CD14-positive monocyte (primary cell): ENCODE measurements at regions not wholly inside any gene's neighbourhood (a gene's known extent, or its start where the extent isn't known, plus 50 kb on each side); places are given as distances from the start of the nearest gene placed in this dataset.

Experiments used
- DNase-seq, 3 donors: peaks; one replicate each; pipeline ENCODE4 v3.0.0-alpha.2; 2011 to 2022
- H2AFZ ChIP-seq: 2 replicates; pipeline ENCODE4 v1.6.0; 2012; ENCODE audit warnings: mild to moderate bottlenecking, low read depth, low read length, inconsistent platforms; ENCODE audit not compliant: insufficient read depth, poor library complexity, severe bottlenecking
- H3K27ac ChIP-seq, 2 donors: 1 replicate in 1 of 2; 2 replicates in 1 of 2; pipeline ENCODE4 v1.5.1; 2012 to 2013; ENCODE audit warnings: low read length in 2 of 2, control low read depth in 1 of 2, inconsistent platforms in 1 of 2, low read depth in 1 of 2, mild to moderate bottlenecking in 1 of 2
- H3K27me3 ChIP-seq, 2 donors: one replicate each; pipeline versions ENCODE4 v1.6.0 to v1.6.1; 2011 to 2013; ENCODE audit warnings: low read length in 2 of 2; ENCODE audit not compliant: control insufficient read depth in 2 of 2, insufficient read depth in 2 of 2
- H3K36me3 ChIP-seq, 2 donors: replicated peaks in 1 of 2; 1 replicate in 1 of 2; 2 replicates in 1 of 2; pipeline versions ENCODE4 v1.5.1 to v1.6.1; 2012 to 2013; ENCODE audit warnings: low read length in 2 of 2, control low read depth in 1 of 2, inconsistent platforms in 1 of 2, mild to moderate bottlenecking in 1 of 2; ENCODE audit not compliant: insufficient read depth in 2 of 2, control insufficient read depth in 1 of 2
- H3K4me1 ChIP-seq, 2 donors: 1 replicate in 1 of 2; 2 replicates in 1 of 2; pipeline versions ENCODE4 v1.5.1 to v1.6.1; 2012 to 2013; ENCODE audit warnings: low read length in 2 of 2, control low read depth in 1 of 2, inconsistent platforms in 1 of 2, mild to moderate bottlenecking in 1 of 2, moderate library complexity in 1 of 2; ENCODE audit not compliant: insufficient read depth in 2 of 2, control insufficient read depth in 1 of 2
- H3K4me2 ChIP-seq: replicated peaks from 2 replicates; pipeline ENCODE3; 2012; ENCODE audit warnings: low read length, moderate library complexity, mild to moderate bottlenecking; ENCODE audit not compliant: poor library complexity, severe bottlenecking; ENCODE audit errors: extremely low read depth
- H3K4me3 ChIP-seq, 3 experiments: fragments of 200-600 bp in 1 of 3; sonication (generic) in 1 of 3; replicated peaks in 1 of 3; 1 replicate in 2 of 3; 2 replicates in 1 of 3; pipeline ENCODE4 v1.5.1; 2011 to 2013; ENCODE audit warnings: low read length in 3 of 3, mild to moderate bottlenecking in 3 of 3, control low read depth in 2 of 3, low read depth in 2 of 3, inconsistent platforms in 1 of 3, moderate library complexity in 1 of 3
- H3K79me2 ChIP-seq: 2 replicates; pipeline ENCODE4 v1.6.0; 2012; ENCODE audit warnings: mild to moderate bottlenecking, control low read depth, inconsistent platforms, low read length, moderate library complexity; ENCODE audit not compliant: insufficient read depth
- H3K9ac ChIP-seq: 2 replicates; pipeline ENCODE4 v1.6.0; 2017; ENCODE audit warnings: low read length, mild to moderate bottlenecking; ENCODE audit not compliant: insufficient read depth, poor library complexity, severe bottlenecking
- H3K9me3 ChIP-seq, 2 donors: replicated peaks in 1 of 2; 1 replicate in 1 of 2; 2 replicates in 1 of 2; pipeline versions ENCODE4 v1.5.1 to v1.6.1; 2012 to 2013; ENCODE audit warnings: low read length in 2 of 2, control low read depth in 1 of 2; ENCODE audit not compliant: control insufficient read depth in 1 of 2, insufficient read depth in 1 of 2
- H4K20me1 ChIP-seq: 2 replicates; pipeline ENCODE4 v1.6.0; 2012; ENCODE audit warnings: mild to moderate bottlenecking, low read length, control low read depth, moderate library complexity; ENCODE audit not compliant: insufficient read depth
- H3K27ac Mint-ChIP-seq, 7 donors: one replicate each; pipeline ENCODE4 v1.8.0; 2020; ENCODE audit warnings: mild to moderate bottlenecking in 7 of 7, mixed read lengths in 7 of 7, moderate library complexity in 6 of 7, inconsistent platforms in 2 of 7
- H3K27me3 Mint-ChIP-seq, 3 donors: one replicate each; pipeline ENCODE4 v1.8.0; 2021 to 2022; ENCODE audit warnings: low read depth in 3 of 3, mild to moderate bottlenecking in 3 of 3, mixed read lengths in 3 of 3, moderate library complexity in 3 of 3, inconsistent platforms in 1 of 3
- H3K36me3 Mint-ChIP-seq, 2 donors: one replicate each; pipeline ENCODE4 v1.8.0; 2020; ENCODE audit warnings: mixed read lengths in 2 of 2, inconsistent platforms in 1 of 2, mild to moderate bottlenecking in 1 of 2
- H3K4me1 Mint-ChIP-seq: one replicate; pipeline ENCODE4 v1.8.0; 2020; ENCODE audit warnings: mild to moderate bottlenecking, mixed read lengths
- H3K4me3 Mint-ChIP-seq, 2 donors: one replicate each; pipeline ENCODE4 v1.8.0; 2020; ENCODE audit warnings: mild to moderate bottlenecking in 2 of 2, mixed read lengths in 2 of 2, moderate library complexity in 1 of 2
- H3K9me3 Mint-ChIP-seq, 7 donors: one replicate each; pipeline ENCODE4 v1.8.0; 2020 to 2022; ENCODE audit warnings: mixed read lengths in 7 of 7, mild to moderate bottlenecking in 6 of 7, moderate library complexity in 6 of 7, inconsistent platforms in 2 of 7
- WGBS: methylation state at CpG from one replicate; pipeline ENCODE4 v1.1.5; 2013; ENCODE audit warnings: missing lambda C conversion rate; ENCODE audit not compliant: insufficient coverage; 5-methylcytosine and 5-hydroxymethylcytosine counted together
- intact Hi-C, 2 donors: fragments of 100-400 bp; cut with micrococcal nuclease; formaldehyde crosslinking; loops; one replicate each; pipeline versions ENCODE4 v1.15.0 to v1.15.1; 2023
- TF ChIP-seq, protein P1 (sequence below): fragments of 200-600 bp; IDR thresholded peaks from one replicate; pipeline ENCODE4 v1.8.0; 2022; ENCODE audit warnings: antibody characterized with exemption, mild to moderate bottlenecking

DNA sequence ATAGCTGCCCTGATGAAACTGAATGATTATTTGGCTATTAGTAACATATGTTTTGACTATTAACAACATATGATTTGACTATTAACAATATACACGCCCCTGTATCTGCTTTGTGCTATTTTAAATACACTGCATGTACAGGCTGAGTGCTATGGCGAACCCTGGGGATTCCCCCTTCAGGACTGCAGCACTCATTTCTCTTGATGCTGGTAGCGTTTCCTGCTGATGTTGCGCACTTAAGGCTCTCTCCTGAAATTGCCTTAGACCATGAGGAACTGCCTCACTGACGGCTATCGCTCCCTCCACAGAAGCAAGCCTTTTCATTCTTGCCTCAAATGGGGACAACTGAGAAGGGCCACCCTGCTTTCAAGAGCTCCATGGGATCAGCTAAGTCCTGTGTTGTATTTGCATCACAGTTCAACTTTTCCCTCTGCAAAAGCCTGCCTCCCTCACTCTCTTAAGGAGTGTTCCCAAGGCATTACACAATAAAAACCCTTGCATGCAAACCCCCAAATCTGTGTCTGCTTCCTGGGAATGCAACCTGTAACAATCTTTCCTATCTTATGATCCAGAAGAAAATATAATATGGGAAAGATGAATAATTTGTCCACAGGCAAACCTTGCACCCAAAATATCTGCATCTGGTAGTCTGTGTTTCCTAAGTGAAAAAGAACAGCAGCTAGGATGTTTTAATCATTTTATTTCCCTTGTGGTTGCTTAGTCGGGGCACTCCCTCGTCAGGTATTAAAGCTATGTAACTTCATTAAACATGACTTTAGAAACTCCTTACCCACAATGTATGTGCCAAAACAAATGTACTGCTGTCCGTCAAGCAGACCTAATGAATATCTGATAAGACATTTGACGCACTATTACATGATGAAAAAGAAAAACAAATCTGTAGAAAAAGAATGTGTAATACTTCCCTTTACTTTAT is 456.4 kb downstream of the COL12A1 start:
- no peak overlapping the region for H3K9ac ChIP-seq
- no peak overlapping the region for H2AFZ ChIP-seq
- DNase-seq = no peak
- intact Hi-C loops = no loop called here
- Mint-ChIP-seq H3K27me3 (peaks cover 0 to 2% (median 2%) of the 10 kb centered on the region in 3 donors), H3K27ac (no peak overlapping the region), H3K9me3 (no peaks in the 10 kb centered on the region), H3K4me1 (no peaks in the 10 kb centered on the region), H3K36me3 (no peaks in the 10 kb centered on the region), H3K4me3 (no peak overlapping the region)
- H3K79me2 ChIP-seq = no peaks in the 10 kb centered on the region
- no peaks in the 10 kb centered on the region for H3K9me3 ChIP-seq
- TF ChIP-seq, protein P1, sequence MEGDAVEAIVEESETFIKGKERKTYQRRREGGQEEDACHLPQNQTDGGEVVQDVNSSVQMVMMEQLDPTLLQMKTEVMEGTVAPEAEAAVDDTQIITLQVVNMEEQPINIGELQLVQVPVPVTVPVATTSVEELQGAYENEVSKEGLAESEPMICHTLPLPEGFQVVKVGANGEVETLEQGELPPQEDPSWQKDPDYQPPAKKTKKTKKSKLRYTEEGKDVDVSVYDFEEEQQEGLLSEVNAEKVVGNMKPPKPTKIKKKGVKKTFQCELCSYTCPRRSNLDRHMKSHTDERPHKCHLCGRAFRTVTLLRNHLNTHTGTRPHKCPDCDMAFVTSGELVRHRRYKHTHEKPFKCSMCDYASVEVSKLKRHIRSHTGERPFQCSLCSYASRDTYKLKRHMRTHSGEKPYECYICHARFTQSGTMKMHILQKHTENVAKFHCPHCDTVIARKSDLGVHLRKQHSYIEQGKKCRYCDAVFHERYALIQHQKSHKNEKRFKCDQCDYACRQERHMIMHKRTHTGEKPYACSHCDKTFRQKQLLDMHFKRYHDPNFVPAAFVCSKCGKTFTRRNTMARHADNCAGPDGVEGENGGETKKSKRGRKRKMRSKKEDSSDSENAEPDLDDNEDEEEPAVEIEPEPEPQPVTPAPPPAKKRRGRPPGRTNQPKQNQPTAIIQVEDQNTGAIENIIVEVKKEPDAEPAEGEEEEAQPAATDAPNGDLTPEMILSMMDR = no peak
- H3K27ac ChIP-seq = no peak overlapping the region
- H3K4me1 ChIP-seq = no peaks in the 10 kb centered on the region
- H3K4me3 ChIP-seq = no peak overlapping the region
- H3K27me3 ChIP-seq = no peaks in the 10 kb centered on the region
- 21% methylated on average over 5 of the region's 10 CpGs for WGBS
- H3K4me2 ChIP-seq = no peak overlapping the region
- H4K20me1 ChIP-seq = no peaks in the 10 kb centered on the region
- H3K36me3 ChIP-seq = no peaks in the 10 kb centered on the region

GRCh38 chr6:74745670-74746069 is 460.2 kb downstream of the COL12A1 start:
- Mint-ChIP-seq H3K27me3 (peaks cover 0 to 2% (median 0%) of the 10 kb centered on the region in 3 donors), H3K4me3 (no peak overlapping the region), H3K36me3 (no peaks in the 10 kb centered on the region), H3K27ac (no peak overlapping the region), H3K9me3 (no peaks in the 10 kb centered on the region), H3K4me1 (no peaks in the 10 kb centered on the region)
- Histone ChIP-seq H3K9ac (no peak overlapping the region), H2AFZ (no peak overlapping the region), H3K79me2 (no peaks in the 10 kb centered on the region), H3K4me2 (no peak overlapping the region), H3K4me3 (no peak overlapping the region), H4K20me1 (no peaks in the 10 kb centered on the region), H3K4me1 (no peaks in the 10 kb centered on the region), H3K9me3 (no peaks in the 10 kb centered on the region), H3K36me3 (no peaks in the 10 kb centered on the region), H3K27me3 (no peaks in the 10 kb centered on the region), H3K27ac (no peak overlapping the region)
- no peak for DNase-seq
- intact Hi-C loops = no loop called here
- TF ChIP-seq, protein P1 = no peak
- WGBS = no CpG with 5 or more reads among the region's 1 CpG
